Common myeloid progenitor, CD34-positive (primary cell): ENCODE measurements at regions not wholly inside any gene's neighbourhood (a gene's known extent, or its start where the extent isn't known, plus 50 kb on each side); places are given as distances from the start of the nearest gene placed in this dataset.

ENCODE experiments used
- CTCF ChIA-PET: fragments of 350-600 bp; sonication (Branson Sonifier 250); formaldehyde crosslinking; loops from one replicate; lab custom pipeline; 2021; ENCODE audit warnings: antibody characterized with exemption; lab: Charles Lee
- POLR2A ChIA-PET: fragments of 350-600 bp; sonication (Branson Sonifier 250); formaldehyde crosslinking; loops from one replicate; lab custom pipeline; 2021; ENCODE audit warnings: antibody characterized with exemption; lab: Charles Lee
- DNase-seq, 3 donors: peaks; one replicate each; pipeline versions ENCODE4 v3.0.0 to v3.0.0-alpha.2; 2013
- H3K27ac ChIP-seq, 2 experiments: 1 replicate in 1 of 2; 2 replicates in 1 of 2; pipeline ENCODE4 v1.7.0; 2013; ENCODE audit warnings: inconsistent platforms in 2 of 2, low read length in 2 of 2, mild to moderate bottlenecking in 2 of 2, low read depth in 1 of 2, moderate library complexity in 1 of 2; ENCODE audit not compliant: severe bottlenecking in 2 of 2, insufficient read depth in 1 of 2, poor library complexity in 1 of 2
- H3K27me3 ChIP-seq, 5 experiments: replicated peaks in 2 of 5; 1 replicate in 3 of 5; 2 replicates in 2 of 5; pipeline versions ENCODE4 v1.6.1 to v1.7.0; 2013; ENCODE audit warnings: low read length in 4 of 5, mild to moderate bottlenecking in 2 of 5, moderate library complexity in 2 of 5, inconsistent platforms in 1 of 5; ENCODE audit not compliant: insufficient read depth in 5 of 5, control insufficient read depth in 4 of 5
- H3K36me3 ChIP-seq, 4 experiments: 1 replicate in 2 of 4; 2 replicates in 2 of 4; pipeline versions ENCODE4 v1.6.1 to v1.7.0; 2013; ENCODE audit warnings: low read length in 3 of 4, control low read depth in 1 of 4, mild to moderate bottlenecking in 1 of 4; ENCODE audit not compliant: control insufficient read depth in 4 of 4, insufficient read depth in 4 of 4
- H3K4me1 ChIP-seq, 4 experiments: 1 replicate in 3 of 4; 2 replicates in 1 of 4; pipeline versions ENCODE4 v1.6.1 to v1.7.1; 2013; ENCODE audit warnings: low read length in 3 of 4, mild to moderate bottlenecking in 3 of 4, control low read depth in 1 of 4, inconsistent platforms in 1 of 4, moderate library complexity in 1 of 4; ENCODE audit not compliant: control insufficient read depth in 4 of 4, insufficient read depth in 4 of 4; ENCODE audit errors: control extremely low read depth in 1 of 4
- H3K4me3 ChIP-seq, 7 experiments: 1 replicate in 4 of 7; 2 replicates in 3 of 7; pipeline versions ENCODE4 v1.5.1 to v1.7.0; 2013; ENCODE audit warnings: mild to moderate bottlenecking in 7 of 7, low read length in 6 of 7, moderate library complexity in 6 of 7, inconsistent platforms in 2 of 7, low read depth in 2 of 7, control low read depth in 1 of 7; ENCODE audit not compliant: insufficient read depth in 4 of 7, control insufficient read depth in 1 of 7; ENCODE audit errors: extremely low read depth in 1 of 7
- H3K9me3 ChIP-seq, 5 experiments: 1 replicate in 4 of 5; 2 replicates in 1 of 5; pipeline versions ENCODE4 v1.6.1 to v1.7.1; 2013; ENCODE audit warnings: low read length in 4 of 5, mild to moderate bottlenecking in 2 of 5, inconsistent platforms in 1 of 5, low read depth in 1 of 5, moderate library complexity in 1 of 5; ENCODE audit not compliant: control insufficient read depth in 4 of 5, insufficient read depth in 2 of 5; ENCODE audit errors: control extremely low read depth in 1 of 5
- WGBS: methylation state at CpG from one replicate; pipeline ENCODE4 v1.1.5; 2013; ENCODE audit not compliant: insufficient coverage; 5-methylcytosine and 5-hydroxymethylcytosine counted together

DNA sequence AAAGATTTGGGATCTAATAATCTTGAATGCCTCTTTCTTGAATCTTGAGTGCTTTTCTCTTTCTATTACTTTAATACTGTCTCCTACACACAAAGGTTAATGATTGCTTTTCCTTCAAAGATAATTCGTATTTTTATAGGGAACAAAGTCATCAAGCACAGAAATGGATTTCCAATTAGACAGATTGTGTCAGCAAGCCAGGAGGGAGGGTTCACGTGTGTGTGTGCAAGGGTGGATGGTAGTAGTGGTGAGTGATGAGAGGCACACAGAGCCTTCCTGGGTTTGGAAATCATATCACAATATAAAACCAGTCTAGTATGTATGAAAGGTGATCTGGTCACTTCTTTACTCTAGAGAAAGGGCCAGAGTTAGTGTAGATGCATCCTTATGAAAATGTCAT, 51.2 kb upstream of the NEDD9 start:
- Histone ChIP-seq H3K4me1 (no peaks in the 10 kb centered on the region), H3K27me3 (no peaks in the 10 kb centered on the region), H3K9me3 (peaks cover 0 to 4% (median 0%) of the 10 kb centered on the region in 5 experiments), H3K4me3 (no peak overlapping the region), H3K36me3 (no peaks in the 10 kb centered on the region), H3K27ac (no peak overlapping the region)
- no CpG with 5 or more reads among the region's 2 CpGs for WGBS
- no peak for DNase-seq
- ChIA-PET POLR2A (no interaction called here), CTCF (no interaction called here)

DNA sequence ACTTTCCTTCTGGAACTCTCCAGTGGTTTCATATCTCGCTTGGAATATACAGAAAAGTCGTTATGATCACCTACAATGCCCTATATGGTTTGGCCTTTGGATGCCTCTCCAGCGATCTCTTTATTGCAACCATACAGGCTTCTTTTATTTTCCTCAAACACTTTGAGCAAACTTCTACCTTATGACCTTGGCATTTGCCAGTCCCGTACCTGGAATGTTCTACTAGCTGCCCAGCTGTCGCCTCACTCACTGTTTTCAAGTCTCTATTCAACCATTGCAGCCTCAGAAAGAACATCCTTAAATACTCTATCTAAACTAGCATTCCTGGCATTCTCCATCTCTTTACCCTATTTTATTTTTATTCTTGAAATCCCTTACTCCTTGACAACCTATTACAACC, 50.4 kb upstream of the NEDD9 start:
- Histone ChIP-seq H3K27ac (no peak overlapping the region), H3K27me3 (no peaks in the 10 kb centered on the region), H3K4me1 (no peaks in the 10 kb centered on the region), H3K4me3 (no peak overlapping the region), H3K9me3 (peaks cover 0 to 4% (median 0%) of the 10 kb centered on the region in 5 experiments), H3K36me3 (no peaks in the 10 kb centered on the region)
- ChIA-PET CTCF (no interaction called here), POLR2A (no interaction called here)
- WGBS, result 100% methylated on average over 5 of the region's 5 CpGs
- DNase-seq, result no peak
